ENCODE measurements at regions not wholly inside any gene's neighbourhood (a gene's known extent, or its start where the extent isn't known, plus 50 kb on each side); places are given as distances from the start of the nearest gene placed in this dataset.

- Histone ChIP-seq H3K4me3 (no peak overlapping the region), H3K4me1 (no peaks in the 10 kb centered on the region), H3K9me3 (no peaks in the 10 kb centered on the region), H3K36me3 (ENCODE audit: low read depth, missing control alignments) (no peaks in the 10 kb centered on the region), H3K27me3 (no peaks in the 10 kb centered on the region), H3K27ac (no peak overlapping the region)
- TF ChIP-seq POLR2A (IDR thresholded peaks at IDR 0.05): no peak
- TF ChIP-seq, protein P1, sequence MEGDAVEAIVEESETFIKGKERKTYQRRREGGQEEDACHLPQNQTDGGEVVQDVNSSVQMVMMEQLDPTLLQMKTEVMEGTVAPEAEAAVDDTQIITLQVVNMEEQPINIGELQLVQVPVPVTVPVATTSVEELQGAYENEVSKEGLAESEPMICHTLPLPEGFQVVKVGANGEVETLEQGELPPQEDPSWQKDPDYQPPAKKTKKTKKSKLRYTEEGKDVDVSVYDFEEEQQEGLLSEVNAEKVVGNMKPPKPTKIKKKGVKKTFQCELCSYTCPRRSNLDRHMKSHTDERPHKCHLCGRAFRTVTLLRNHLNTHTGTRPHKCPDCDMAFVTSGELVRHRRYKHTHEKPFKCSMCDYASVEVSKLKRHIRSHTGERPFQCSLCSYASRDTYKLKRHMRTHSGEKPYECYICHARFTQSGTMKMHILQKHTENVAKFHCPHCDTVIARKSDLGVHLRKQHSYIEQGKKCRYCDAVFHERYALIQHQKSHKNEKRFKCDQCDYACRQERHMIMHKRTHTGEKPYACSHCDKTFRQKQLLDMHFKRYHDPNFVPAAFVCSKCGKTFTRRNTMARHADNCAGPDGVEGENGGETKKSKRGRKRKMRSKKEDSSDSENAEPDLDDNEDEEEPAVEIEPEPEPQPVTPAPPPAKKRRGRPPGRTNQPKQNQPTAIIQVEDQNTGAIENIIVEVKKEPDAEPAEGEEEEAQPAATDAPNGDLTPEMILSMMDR (IDR thresholded peaks at IDR 0.05): no peak
- DNase-seq: no peak
- 86 to 97% methylated on average over 1 of the region's 1 CpG for WGBS, 2 donors
- intact Hi-C loops (cut with DNase I; ENCODE audit: low total_unique reads): no loop called here
Observed at GRCh38 chr15:70449311-70450141, 313.8 kb downstream of the UACA start.

GRCh38 chr15:70447928-70448698 lies 315.2 kb downstream of the UACA start:
- Histone ChIP-seq H3K27me3 (no peaks in the 10 kb centered on the region), H3K27ac (no peak overlapping the region), H3K36me3 (ENCODE audit: low read depth, missing control alignments) (no peaks in the 10 kb centered on the region), H3K4me3 (no peak overlapping the region), H3K9me3 (no peaks in the 10 kb centered on the region), H3K4me1 (no peaks in the 10 kb centered on the region)
- intact Hi-C loops (cut with DNase I; ENCODE audit: low total_unique reads): no loop called here
- no peak for DNase-seq
- 61 to 68% methylated on average over 22 to 29 of the region's 29 CpGs for WGBS, 2 donors
- TF ChIP-seq, protein P1 (IDR thresholded peaks at IDR 0.05): no peak
- TF ChIP-seq POLR2A (IDR thresholded peaks at IDR 0.05): no peak

GRCh38 chr15:70447521-70447920 lies 315.8 kb downstream of the UACA start:
- Histone ChIP-seq H3K27ac (no peak overlapping the region), H3K27me3 (no peaks in the 10 kb centered on the region), H3K4me1 (no peaks in the 10 kb centered on the region), H3K4me3 (no peak overlapping the region), H3K9me3 (no peaks in the 10 kb centered on the region), H3K36me3 (ENCODE audit: low read depth, missing control alignments) (no peaks in the 10 kb centered on the region)
- 79 to 82% methylated on average over 2 of the region's 2 CpGs for WGBS, 2 donors
- intact Hi-C loops (cut with DNase I; ENCODE audit: low total_unique reads): no loop called here
- no peak for TF ChIP-seq POLR2A (IDR thresholded peaks at IDR 0.05)
- TF ChIP-seq, protein P1 (IDR thresholded peaks at IDR 0.05): no peak
- no peak for DNase-seq

DNA sequence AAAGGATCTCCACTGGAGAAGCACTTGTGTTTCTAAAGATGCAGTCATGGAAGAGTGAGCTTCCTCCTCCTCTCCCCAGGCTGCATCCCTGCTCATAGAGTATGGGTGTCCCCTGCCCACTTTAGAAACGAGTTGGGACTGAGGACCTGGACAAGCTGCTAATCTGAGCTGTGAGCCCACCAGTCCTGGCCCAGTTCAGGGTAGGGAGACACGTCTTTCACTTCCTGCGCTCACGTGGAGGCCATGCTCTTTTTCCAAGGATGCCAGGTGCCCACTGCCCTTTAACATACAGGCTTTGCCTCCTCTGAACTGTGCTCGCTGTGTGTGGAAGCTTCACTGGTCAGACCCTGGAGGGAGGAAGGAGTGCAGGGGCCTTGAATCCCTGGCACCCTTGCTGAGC lies 316.3 kb downstream of the UACA start:
- WGBS, 2 donors: 90 to 91% methylated on average over 5 of the region's 5 CpGs
- Histone ChIP-seq H3K36me3 (ENCODE audit: low read depth, missing control alignments) (no peaks in the 10 kb centered on the region), H3K27ac (no peak overlapping the region), H3K27me3 (no peaks in the 10 kb centered on the region), H3K4me3 (no peak overlapping the region), H3K4me1 (no peaks in the 10 kb centered on the region), H3K9me3 (no peaks in the 10 kb centered on the region)
- no peak for DNase-seq
- no peak for TF ChIP-seq POLR2A (IDR thresholded peaks at IDR 0.05)
- TF ChIP-seq, protein P1 (IDR thresholded peaks at IDR 0.05): no peak
- intact Hi-C loops (cut with DNase I; ENCODE audit: low total_unique reads): no loop called here
